MCF 10A (cell line): ENCODE measurements at regions not wholly inside any gene's neighbourhood (a gene's known extent, or its start where the extent isn't known, plus 50 kb on each side); places are given as distances from the start of the nearest gene placed in this dataset.

Experiments
- BruUV-seq: library from RNA; stranded (reverse); fragments of 400-500 nt; replicated peaks from 2 replicates; lab custom pipeline; 2021; lab: Mats Ljungman, UMichigan
- CTCF ChIA-PET: fragments of 300-600 bp; sonication (Branson Sonifier 250); formaldehyde crosslinking; extraction: SDS; loops from one replicate; lab custom pipeline; 2021; ENCODE audit warnings: antibody characterized with exemption, inconsistent platforms; lab: Yijun Ruan, JAX
- POLR2A ChIA-PET: fragments of 300-600, 350-650 bp; sonication (Branson Sonifier 250); formaldehyde crosslinking; extraction: SDS; loops from one replicate; lab custom pipeline; 2020; ENCODE audit warnings: antibody characterized with exemption, inconsistent platforms; lab: Yijun Ruan, JAX
- DNase-seq: peaks from one replicate; pipeline ENCODE4 v3.0.0-alpha.2; 2018; ENCODE audit not compliant: unreplicated experiment
- H3K27ac Mint-ChIP-seq: one replicate; pipeline ENCODE4 v1.8.0; 2022; ENCODE audit warnings: mild to moderate bottlenecking, low read depth, mixed read lengths; ENCODE audit not compliant: unreplicated experiment
- H3K27me3 Mint-ChIP-seq: one replicate; pipeline ENCODE4 v1.8.0; 2022; ENCODE audit warnings: mixed read lengths; ENCODE audit not compliant: insufficient read depth, unreplicated experiment
- H3K36me3 Mint-ChIP-seq: one replicate; pipeline ENCODE4 v1.8.0; 2022; ENCODE audit warnings: mild to moderate bottlenecking, moderate library complexity, mixed read lengths; ENCODE audit not compliant: insufficient read depth, unreplicated experiment
- H3K4me1 Mint-ChIP-seq: one replicate; pipeline ENCODE4 v1.8.0; 2022; ENCODE audit warnings: mixed read lengths; ENCODE audit not compliant: insufficient read depth, unreplicated experiment
- H3K4me3 Mint-ChIP-seq: one replicate; pipeline ENCODE4 v1.8.0; 2022; ENCODE audit warnings: mild to moderate bottlenecking, moderate library complexity, mixed read lengths; ENCODE audit not compliant: unreplicated experiment
- H3K9me3 Mint-ChIP-seq: one replicate; pipeline ENCODE4 v1.8.0; 2022; ENCODE audit warnings: mixed read lengths; ENCODE audit not compliant: unreplicated experiment
- CTCF ChIP-seq: fragments of 200-600 bp; IDR thresholded peaks from one replicate; pipeline ENCODE4 v1.8.0; 2022; ENCODE audit warnings: antibody characterized with exemption, mild to moderate bottlenecking; ENCODE audit not compliant: unreplicated experiment
- intact Hi-C: fragments of 100-400 bp; cut with micrococcal nuclease; formaldehyde crosslinking; loops from 2 replicates; pipeline ENCODE4 v1.14.1; 2022

GRCh38 chr3:94967196-94967595 is 904.3 kb downstream of the NSUN3 start:
- intact Hi-C loops: no loop called here
- Mint-ChIP-seq H3K27me3 (peaks cover 78% of the 10 kb centered on the region), H3K9me3 (peaks cover 8% of the 10 kb centered on the region), H3K36me3 (no peaks in the 10 kb centered on the region), H3K27ac (no peak overlapping the region), H3K4me3 (no peak overlapping the region), H3K4me1 (no peaks in the 10 kb centered on the region)
- no peak for DNase-seq
- ChIA-PET CTCF (interaction anchor here (0.5 kb wide), 1 partner anchor 175 kb away, joined by 3 read pairs; no protein-coding TSS in a partner anchor), POLR2A (no interaction called here)
- BruUV-seq: no TSS peak
- TF ChIP-seq CTCF: no peak

GRCh38 chr3:94968519-94968918 is 905.7 kb downstream of the NSUN3 start:
- TF ChIP-seq CTCF: no peak
- Mint-ChIP-seq H3K27me3 (peaks cover 83% of the 10 kb centered on the region), H3K4me3 (no peak overlapping the region), H3K4me1 (no peaks in the 10 kb centered on the region), H3K36me3 (no peaks in the 10 kb centered on the region), H3K9me3 (peaks cover 8% of the 10 kb centered on the region), H3K27ac (no peak overlapping the region)
- no TSS peak for BruUV-seq
- CTCF ChIA-PET: interaction anchor here (0.6 kb wide), 1 partner anchor 238 kb away, joined by 6 read pairs; no protein-coding TSS in a partner anchor
- intact Hi-C loops: no loop called here
- no peak for DNase-seq
- POLR2A ChIA-PET: no interaction called here

- no peak overlapping the region for H3K27ac Mint-ChIP-seq
- no TSS peak for BruUV-seq
- POLR2A ChIA-PET: no interaction called here
- H3K4me3 Mint-ChIP-seq: no peak overlapping the region
- no peak for DNase-seq
- no peaks in the 10 kb centered on the region for H3K4me1 Mint-ChIP-seq
- CTCF ChIA-PET: no interaction called here
- peaks cover 90% of the 10 kb centered on the region for H3K27me3 Mint-ChIP-seq
- TF ChIP-seq CTCF: no peak
- no peaks in the 10 kb centered on the region for H3K36me3 Mint-ChIP-seq
- H3K9me3 Mint-ChIP-seq: no peaks in the 10 kb centered on the region
- intact Hi-C loops: no loop called here
Measured at GRCh38 chr3:94972066-94972465, 909.2 kb downstream of the NSUN3 start.

- H3K27ac Mint-ChIP-seq: no peak overlapping the region
- H3K9me3 Mint-ChIP-seq: no peaks in the 10 kb centered on the region
- no peak overlapping the region for H3K4me3 Mint-ChIP-seq
- CTCF ChIA-PET: no interaction called here
- H3K4me1 Mint-ChIP-seq: no peaks in the 10 kb centered on the region
- no peak for DNase-seq
- no peak for TF ChIP-seq CTCF
- no TSS peak for BruUV-seq
- POLR2A ChIA-PET: no interaction called here
- H3K27me3 Mint-ChIP-seq: peaks cover 85% of the 10 kb centered on the region
- intact Hi-C loops: no loop called here
- no peaks in the 10 kb centered on the region for H3K36me3 Mint-ChIP-seq
Measured at GRCh38 chr3:94978084-94978483, 915.2 kb downstream of the NSUN3 start.
